Natural killer cell (primary cell): ENCODE measurements at regions not wholly inside any gene's neighbourhood (a gene's known extent, or its start where the extent isn't known, plus 50 kb on each side); places are given as distances from the start of the nearest gene placed in this dataset.
"Not testable (repeated sequence)": the region's sequence is repeated elsewhere in the genome, so short reads cannot be mapped to it uniquely, and the experiment has no call there.

Experiments
- ATAC-seq, 3 donors: fragments of 150-1000 bp in 2 of 3; fragments of 200-7000 bp in 1 of 3; cut with Tn5 transposase; 1 replicate in 1 of 3; 2 replicates in 2 of 3; pipeline ENCODE4 v1.10.0; 2021; ENCODE audit warnings: mild to moderate bottlenecking in 2 of 3, moderate library complexity in 2 of 3
- DNase-seq, 2 donors: peaks; one replicate each; pipeline versions ENCODE4 v3.0.0 to v3.0.0-alpha.2; 2013 to 2021; ENCODE audit warnings: mixed read lengths in 1 of 2
- H3K27ac ChIP-seq: one replicate; pipeline ENCODE4 v1.5.1; 2013; ENCODE audit warnings: mild to moderate bottlenecking, low read length
- H3K27me3 ChIP-seq: one replicate; pipeline ENCODE4 v1.6.1; 2013; ENCODE audit warnings: low read length; ENCODE audit not compliant: control insufficient read depth, insufficient read depth
- H3K36me3 ChIP-seq: one replicate; pipeline ENCODE4 v1.6.1; 2013; ENCODE audit warnings: low read length; ENCODE audit not compliant: control insufficient read depth, insufficient read depth
- H3K4me1 ChIP-seq: one replicate; pipeline ENCODE4 v1.6.1; 2013; ENCODE audit warnings: low read length; ENCODE audit not compliant: control insufficient read depth, insufficient read depth
- H3K4me3 ChIP-seq: one replicate; pipeline ENCODE4 v1.5.1; 2013; ENCODE audit warnings: low read length
- H3K9me3 ChIP-seq: one replicate; pipeline ENCODE4 v1.6.1; 2013; ENCODE audit warnings: low read length; ENCODE audit not compliant: control insufficient read depth, insufficient read depth
- H3K27ac Mint-ChIP-seq, 2 donors: one replicate each; pipeline ENCODE4 v1.8.0; 2022; ENCODE audit warnings: mild to moderate bottlenecking in 2 of 2, mixed read lengths in 2 of 2, moderate library complexity in 1 of 2
- H3K27me3 Mint-ChIP-seq, 2 donors: one replicate each; pipeline ENCODE4 v1.8.0; 2022; ENCODE audit warnings: low read depth in 2 of 2, mixed read lengths in 2 of 2
- H3K36me3 Mint-ChIP-seq: one replicate; pipeline ENCODE4 v1.8.0; 2022; ENCODE audit warnings: mixed read lengths
- H3K4me1 Mint-ChIP-seq, 2 donors: one replicate each; pipeline ENCODE4 v1.8.0; 2022; ENCODE audit warnings: mixed read lengths in 2 of 2
- H3K4me3 Mint-ChIP-seq: one replicate; pipeline ENCODE4 v1.8.0; 2022; ENCODE audit warnings: mild to moderate bottlenecking, moderate library complexity, mixed read lengths
- H3K9me3 Mint-ChIP-seq, 2 donors: one replicate each; pipeline ENCODE4 v1.8.0; 2022; ENCODE audit warnings: mixed read lengths in 2 of 2
- CTCF ChIP-seq: fragments of 200-600 bp; IDR thresholded peaks from one replicate; pipeline ENCODE4 v1.8.0; 2022; ENCODE audit warnings: antibody characterized with exemption
- WGBS: methylation state at CpG from one replicate; pipeline ENCODE4 v1.1.7; 2013; ENCODE audit warnings: missing lambda C conversion rate; ENCODE audit not compliant: insufficient coverage; 5-methylcytosine and 5-hydroxymethylcytosine counted together
- intact Hi-C: fragments of 100-400 bp; cut with micrococcal nuclease; formaldehyde crosslinking; loops from one replicate; pipeline ENCODE4 v1.14.2; 2022

DNA sequence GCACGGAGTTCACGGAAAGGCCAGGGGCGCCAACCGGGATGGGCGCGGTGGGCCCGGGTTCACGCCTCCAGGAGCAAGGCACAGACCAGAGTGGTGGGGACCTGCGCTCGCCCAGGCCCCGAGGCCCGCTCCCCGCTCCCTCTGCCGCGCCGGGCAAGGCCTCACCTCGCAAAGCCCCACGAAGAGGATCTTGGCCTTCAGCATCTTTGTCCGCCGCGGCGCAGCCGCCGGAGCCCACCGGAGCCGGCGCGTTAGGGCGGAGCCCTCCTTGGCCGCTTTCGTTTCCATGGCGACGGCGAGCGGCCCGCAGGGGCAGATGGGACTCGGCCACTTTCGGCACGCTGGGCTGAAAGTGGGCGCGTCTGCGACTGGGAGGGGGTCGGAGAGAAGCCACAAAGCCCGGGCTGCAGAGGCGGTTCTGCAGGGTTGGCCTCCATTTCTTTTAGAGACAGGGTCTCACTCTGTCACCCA is 944.4 kb upstream of the ZNF722 start:
- H3K27ac Mint-ChIP-seq = no peak overlapping the region
- Histone ChIP-seq H3K27ac (no peak overlapping the region), H3K27me3 (no peaks in the 10 kb centered on the region), H3K36me3 (no peaks in the 10 kb centered on the region), H3K4me3 (no peak overlapping the region), H3K4me1 (no peaks in the 10 kb centered on the region), H3K9me3 (peaks cover 49% of the 10 kb centered on the region)
- intact Hi-C loops = no loop called here
- ATAC-seq = no peak
- no peaks in the 10 kb centered on the region for H3K27me3 Mint-ChIP-seq
- TF ChIP-seq CTCF = no peak
- H3K4me3 Mint-ChIP-seq = no peak overlapping the region
- H3K36me3 Mint-ChIP-seq = no peaks in the 10 kb centered on the region
- no peaks in the 10 kb centered on the region for H3K4me1 Mint-ChIP-seq
- no peak for DNase-seq
- whole genome bisulfite sequencing = 53% methylated on average over 45 of the region's 45 CpGs
- peaks cover 8 to 12% of the 10 kb centered on the region in 2 donors for H3K9me3 Mint-ChIP-seq

- ATAC-seq (no peak), DNase-seq (no peak)
- Histone ChIP-seq H3K4me3 (no peak overlapping the region), H3K27ac (no peak overlapping the region), H3K9me3 (peaks cover 42% of the 10 kb centered on the region), H3K27me3 (no peaks in the 10 kb centered on the region), H3K4me1 (no peaks in the 10 kb centered on the region), H3K36me3 (no peaks in the 10 kb centered on the region)
- H3K27ac Mint-ChIP-seq = no peak overlapping the region
- H3K4me1 Mint-ChIP-seq = no peaks in the 10 kb centered on the region
- intact Hi-C loops = no loop called here
- H3K27me3 Mint-ChIP-seq = no peaks in the 10 kb centered on the region
- 96% methylated on average over 5 of the region's 5 CpGs for WGBS
- TF ChIP-seq CTCF = no peak
- H3K4me3 Mint-ChIP-seq = no peak overlapping the region
- H3K9me3 Mint-ChIP-seq = peaks cover 0 to 3% of the 10 kb centered on the region in 2 donors
- H3K36me3 Mint-ChIP-seq = no peaks in the 10 kb centered on the region
These were observed 941.4 kb upstream of the ZNF722 start for GRCh38 chr7:63057265-63057664.

DNA sequence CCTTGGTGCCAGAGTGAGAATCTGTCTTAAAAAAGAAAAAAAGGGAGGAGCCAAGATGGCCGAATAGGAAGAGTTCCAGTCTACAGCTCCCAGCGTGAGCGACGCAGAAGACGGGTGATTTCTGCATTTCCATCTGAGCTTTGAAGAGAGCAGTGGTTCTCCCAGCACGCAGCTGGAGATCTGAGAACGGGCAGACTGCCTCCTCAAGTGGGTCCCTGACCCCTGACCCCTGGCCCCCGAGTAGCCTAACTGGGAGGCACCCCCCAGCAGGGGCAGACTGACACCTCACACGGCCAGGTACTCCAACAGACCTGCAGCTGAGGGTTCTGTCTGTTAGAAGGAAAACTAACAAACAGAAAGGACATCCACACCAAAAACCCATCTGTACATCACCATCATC is 937.9 kb upstream of the ZNF722 start:
- H3K27me3 ChIP-seq, H3K27me3 Mint-ChIP-seq, H3K36me3 ChIP-seq, H3K4me3 Mint-ChIP-seq, ATAC-seq, intact Hi-C loops, H3K27ac ChIP-seq, H3K4me1 ChIP-seq, H3K9me3 Mint-ChIP-seq, H3K27ac Mint-ChIP-seq, H3K4me3 ChIP-seq, DNase-seq, H3K4me1 Mint-ChIP-seq, H3K36me3 Mint-ChIP-seq: not testable (repeated sequence)
- H3K9me3 ChIP-seq = peaks cover 23% of the 10 kb centered on the region
- WGBS = 75% methylated on average over 7 of the region's 9 CpGs

DNA sequence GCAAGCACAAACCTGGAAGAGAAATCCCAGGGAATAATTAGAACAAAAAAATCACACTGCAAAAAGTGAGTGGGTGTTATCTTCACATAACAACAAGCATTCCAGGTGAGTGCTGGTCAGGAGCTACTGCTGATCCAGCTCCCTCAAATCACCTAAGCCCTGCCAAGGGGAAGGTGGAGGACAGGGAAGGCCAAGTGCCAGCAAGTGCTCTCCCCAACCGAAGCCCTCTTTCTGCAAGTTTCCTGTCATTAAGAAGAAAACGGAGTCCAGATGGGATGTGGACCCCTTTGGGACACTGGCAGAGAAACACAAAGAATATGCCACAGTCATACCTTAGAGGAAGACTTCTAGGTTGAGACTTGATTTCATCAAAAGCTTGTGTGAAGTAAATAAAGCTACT is 933.0 kb upstream of the ZNF722 start:
- 73% methylated on average over 2 of the region's 2 CpGs for WGBS
- H3K36me3 Mint-ChIP-seq = peaks cover 14% of the 10 kb centered on the region
- no peaks in the 10 kb centered on the region for H3K4me1 Mint-ChIP-seq
- H3K27ac Mint-ChIP-seq = no peak overlapping the region
- H3K27me3 Mint-ChIP-seq = no peaks in the 10 kb centered on the region
- no peak overlapping the region for H3K4me3 ChIP-seq
- intact Hi-C loops = no loop called here
- H3K9me3 Mint-ChIP-seq = peaks cover 10 to 16% of the 10 kb centered on the region in 2 donors
- no peak for TF ChIP-seq CTCF
- no peaks in the 10 kb centered on the region for H3K4me1 ChIP-seq
- H3K27ac ChIP-seq = no peak overlapping the region
- no peaks in the 10 kb centered on the region for H3K36me3 ChIP-seq
- H3K4me3 Mint-ChIP-seq = no peak overlapping the region
- ATAC-seq (no peak), DNase-seq (no peak)
- H3K9me3 ChIP-seq = peaks cover 8% of the 10 kb centered on the region
- no peaks in the 10 kb centered on the region for H3K27me3 ChIP-seq

DNA sequence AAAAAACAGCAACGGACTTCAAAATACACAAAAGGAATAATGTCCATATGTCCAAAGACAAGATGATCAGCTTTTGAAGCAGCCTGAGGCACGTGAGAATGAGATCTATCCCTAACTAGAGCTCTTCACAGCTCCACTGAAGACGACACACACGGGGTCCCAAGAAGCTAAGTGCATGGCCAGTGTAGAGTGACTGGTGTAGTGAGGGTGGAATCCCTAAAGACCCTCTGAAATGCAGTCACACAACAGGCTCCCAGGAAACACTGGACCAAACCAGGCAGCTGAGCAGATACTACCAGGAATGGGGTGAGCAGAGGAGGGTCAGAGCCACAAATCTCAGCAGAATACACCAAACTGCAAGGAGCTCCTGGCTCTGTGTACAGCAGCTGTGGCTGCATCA is 932.4 kb upstream of the ZNF722 start:
- H3K4me1 Mint-ChIP-seq, ATAC-seq, H3K4me1 ChIP-seq, H3K4me3 Mint-ChIP-seq, intact Hi-C loops, H3K27me3 ChIP-seq, H3K36me3 ChIP-seq, H3K4me3 ChIP-seq, H3K27ac Mint-ChIP-seq, H3K27ac ChIP-seq, DNase-seq, H3K27me3 Mint-ChIP-seq: not testable (repeated sequence)
- H3K9me3 Mint-ChIP-seq = peaks cover 10 to 16% of the 10 kb centered on the region in 2 donors
- H3K36me3 Mint-ChIP-seq = peaks cover 14% of the 10 kb centered on the region
- WGBS = 49% methylated on average over 2 of the region's 4 CpGs
- peaks cover 12% of the 10 kb centered on the region for H3K9me3 ChIP-seq
